BJ (cell line): ENCODE measurements at regions not wholly inside any gene's neighbourhood (a gene's known extent, or its start where the extent isn't known, plus 50 kb on each side); places are given as distances from the start of the nearest gene placed in this dataset.

Experiments
- CTCF ChIA-PET: fragments of 350-600 bp; formaldehyde crosslinking; extraction: SDS; loops from one replicate; lab custom pipeline; 2021; ENCODE audit warnings: antibody characterized with exemption, inconsistent platforms; lab: Yijun Ruan, JAX
- POLR2A ChIA-PET: fragments of 300-600 bp; sonication (Branson Sonifier 250); formaldehyde crosslinking; extraction: SDS; loops from one replicate; lab custom pipeline; 2021; ENCODE audit warnings: antibody characterized with exemption; lab: Charles Lee
- DNase-seq: peaks from one replicate; pipeline ENCODE4 v3.0.0-alpha.2; 2011; ENCODE audit warnings: low read depth
- H3K27me3 ChIP-seq: 2 replicates; pipeline ENCODE4 v1.6.0; 2011; ENCODE audit warnings: low read length; ENCODE audit not compliant: control insufficient read depth, insufficient read depth
- H3K36me3 ChIP-seq: 2 replicates; pipeline ENCODE4 v1.5.1; 2011; ENCODE audit warnings: low read length; ENCODE audit not compliant: control insufficient read depth, insufficient read depth
- H3K4me3 ChIP-seq: 2 replicates; pipeline ENCODE4 v1.5.1; 2011; ENCODE audit warnings: low read depth, mild to moderate bottlenecking, control low read depth, low read length
- CTCF ChIP-seq: IDR thresholded peaks from 2 replicates; pipeline ENCODE4 v1.5.1; 2011; ENCODE audit warnings: low read depth, mild to moderate bottlenecking, control low read depth, inconsistent platforms, low read length, moderate library complexity; ENCODE audit not compliant: insufficient read depth

GRCh38 chrX:22516893-22517292, 244.2 kb downstream of the CBLL2 start:
- no peak overlapping the region for H3K4me3 ChIP-seq
- POLR2A ChIA-PET = no interaction called here
- H3K36me3 ChIP-seq = no peaks in the 10 kb centered on the region
- no peak for DNase-seq
- H3K27me3 ChIP-seq = no peaks in the 10 kb centered on the region
- TF ChIP-seq CTCF = no peak
- CTCF ChIA-PET = no interaction called here

- Histone ChIP-seq H3K36me3 (no peaks in the 10 kb centered on the region), H3K27me3 (no peaks in the 10 kb centered on the region), H3K4me3 (no peak overlapping the region)
- ChIA-PET CTCF (no interaction called here), POLR2A (no interaction called here)
- no peak for DNase-seq
- no peak for TF ChIP-seq CTCF
Measured at GRCh38 chrX:22520128-22520828, 247.6 kb downstream of the CBLL2 start.

GRCh38 chrX:22526339-22526738, 253.6 kb downstream of the CBLL2 start:
- ChIA-PET CTCF (no interaction called here), POLR2A (no interaction called here)
- no peak for TF ChIP-seq CTCF
- H3K4me3 ChIP-seq = no peak overlapping the region
- DNase-seq = no peak
- H3K27me3 ChIP-seq = no peaks in the 10 kb centered on the region
- H3K36me3 ChIP-seq = no peaks in the 10 kb centered on the region

- POLR2A ChIA-PET = no interaction called here
- CTCF ChIA-PET = no interaction called here
- no peak for TF ChIP-seq CTCF
- H3K36me3 ChIP-seq = no peaks in the 10 kb centered on the region
- H3K4me3 ChIP-seq = no peak overlapping the region
- no peaks in the 10 kb centered on the region for H3K27me3 ChIP-seq
- no peak for DNase-seq
Measured at GRCh38 chrX:22527302-22527701, 254.6 kb downstream of the CBLL2 start.

- TF ChIP-seq CTCF = no peak
- ChIA-PET CTCF (no interaction called here), POLR2A (no interaction called here)
- Histone ChIP-seq H3K4me3 (no peak overlapping the region), H3K36me3 (no peaks in the 10 kb centered on the region), H3K27me3 (no peaks in the 10 kb centered on the region)
- DNase-seq = no peak
Measured at GRCh38 chrX:22533898-22534297, 261.2 kb downstream of the CBLL2 start.
